ENCODE measurements at regions not wholly inside any gene's neighbourhood (a gene's known extent, or its start where the extent isn't known, plus 50 kb on each side); places are given as distances from the start of the nearest gene placed in this dataset.

- intact Hi-C loops (cut with DNase I): no loop called here
- ATAC-seq (ENCODE audit: poor library complexity) (no peak), DNase-seq (no peak)
Observed at GRCh38 chr6:44062771-44063560, 64.3 kb downstream of the MRPL14 start.

GRCh38 chr6:44062105-44062770, 65.0 kb downstream of the MRPL14 start:
- DNase-seq (no peak), ATAC-seq (ENCODE audit: poor library complexity) (peak; percentile 51)
- intact Hi-C loops (cut with DNase I): no loop called here

- intact Hi-C loops (cut with DNase I): no loop called here
- DNase-seq: no peak
- peak; percentile 39 for ATAC-seq (ENCODE audit: poor library complexity)
Observed at GRCh38 chr6:44061375-44062104, 65.7 kb downstream of the MRPL14 start.

DNA sequence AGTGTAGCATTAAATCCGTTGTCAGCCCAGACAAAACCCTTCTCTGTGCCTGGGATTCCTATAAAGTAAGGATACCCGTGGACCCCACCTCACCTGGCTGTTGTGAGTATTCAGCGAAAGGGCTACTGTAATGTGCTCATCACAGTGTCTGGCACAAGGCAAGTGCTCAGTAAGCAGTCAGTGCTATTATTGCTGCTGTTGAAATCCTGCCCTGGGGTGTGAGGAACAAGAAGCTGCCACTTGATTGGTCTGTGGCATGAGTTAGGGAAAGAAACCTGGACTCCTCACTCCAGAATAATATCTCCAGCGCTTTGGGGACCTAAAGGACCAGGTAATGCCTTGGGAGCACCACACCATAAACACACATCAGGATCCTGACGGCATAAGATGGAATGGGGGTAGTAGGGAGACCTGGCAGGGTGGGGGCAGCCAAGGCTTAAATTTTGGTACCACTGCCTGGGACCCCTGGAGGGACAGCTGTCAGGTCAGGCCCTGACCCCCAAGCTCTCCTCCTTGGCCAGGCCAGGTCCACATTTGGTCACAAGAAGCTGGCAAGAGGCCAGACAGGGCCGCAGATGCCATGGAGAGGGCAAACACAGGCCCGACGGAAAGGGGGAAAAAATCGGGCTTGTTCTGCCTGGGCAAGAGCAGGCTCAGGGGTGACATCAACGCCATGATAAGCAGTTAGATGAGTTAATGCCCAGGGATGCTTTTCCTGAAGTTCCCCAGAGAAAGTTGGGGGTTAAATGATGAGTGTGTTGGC, 66.5 kb downstream of the MRPL14 start:
- DNase-seq (no peak), ATAC-seq (ENCODE audit: poor library complexity) (peak; percentile 52)
- intact Hi-C loops (cut with DNase I): no loop called here

DNA sequence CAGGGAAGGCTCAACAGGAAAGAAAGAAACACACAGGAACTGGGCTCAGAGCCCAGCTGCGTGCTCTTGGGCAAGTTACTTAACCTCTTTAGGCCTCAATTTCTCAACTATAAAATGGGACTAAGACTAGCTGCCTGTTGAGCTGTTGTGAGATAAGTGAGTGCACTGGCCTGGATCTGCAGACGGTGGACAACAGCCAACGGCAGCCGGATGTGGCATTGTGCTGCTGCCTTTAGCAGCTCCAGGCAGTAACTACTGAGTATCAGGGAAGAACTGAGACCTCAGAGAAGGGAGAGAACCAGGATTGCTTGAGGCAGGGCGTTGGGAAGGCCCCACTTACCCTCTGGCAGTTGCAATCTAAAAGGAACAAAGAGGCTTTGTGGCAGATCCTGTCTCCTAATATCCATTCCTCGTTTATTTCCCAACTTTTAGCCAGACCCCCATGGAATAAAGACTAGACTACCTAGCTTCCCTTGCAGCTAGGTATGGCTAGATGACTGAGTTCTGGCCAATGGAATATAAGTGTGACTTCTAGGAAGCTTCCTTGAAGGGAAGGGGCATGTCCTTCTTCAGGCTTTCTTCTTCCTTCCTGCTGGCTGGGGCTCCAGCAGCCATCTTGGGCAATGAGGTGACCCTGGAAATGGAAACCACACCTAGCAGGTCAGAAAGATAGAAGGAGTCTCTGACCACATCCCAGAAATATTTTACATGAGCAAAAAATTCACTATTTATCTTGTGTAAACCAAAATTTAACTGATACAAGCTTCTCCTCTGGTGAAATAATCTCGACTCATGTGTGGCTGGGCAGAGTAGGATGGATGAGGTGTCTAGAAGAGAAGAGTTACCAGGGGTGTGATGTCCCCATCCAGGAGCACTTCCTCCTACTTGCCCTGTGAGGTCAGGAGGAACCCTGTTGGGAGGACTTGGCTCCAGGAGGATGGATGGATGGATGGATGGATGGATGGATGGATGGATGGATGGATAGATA, 67.6 kb downstream of the MRPL14 start:
- intact Hi-C loops (cut with DNase I): no loop called here
- peak; percentile 45 for ATAC-seq (ENCODE audit: poor library complexity)
- DNase-seq: peak; percentile 86

DNA sequence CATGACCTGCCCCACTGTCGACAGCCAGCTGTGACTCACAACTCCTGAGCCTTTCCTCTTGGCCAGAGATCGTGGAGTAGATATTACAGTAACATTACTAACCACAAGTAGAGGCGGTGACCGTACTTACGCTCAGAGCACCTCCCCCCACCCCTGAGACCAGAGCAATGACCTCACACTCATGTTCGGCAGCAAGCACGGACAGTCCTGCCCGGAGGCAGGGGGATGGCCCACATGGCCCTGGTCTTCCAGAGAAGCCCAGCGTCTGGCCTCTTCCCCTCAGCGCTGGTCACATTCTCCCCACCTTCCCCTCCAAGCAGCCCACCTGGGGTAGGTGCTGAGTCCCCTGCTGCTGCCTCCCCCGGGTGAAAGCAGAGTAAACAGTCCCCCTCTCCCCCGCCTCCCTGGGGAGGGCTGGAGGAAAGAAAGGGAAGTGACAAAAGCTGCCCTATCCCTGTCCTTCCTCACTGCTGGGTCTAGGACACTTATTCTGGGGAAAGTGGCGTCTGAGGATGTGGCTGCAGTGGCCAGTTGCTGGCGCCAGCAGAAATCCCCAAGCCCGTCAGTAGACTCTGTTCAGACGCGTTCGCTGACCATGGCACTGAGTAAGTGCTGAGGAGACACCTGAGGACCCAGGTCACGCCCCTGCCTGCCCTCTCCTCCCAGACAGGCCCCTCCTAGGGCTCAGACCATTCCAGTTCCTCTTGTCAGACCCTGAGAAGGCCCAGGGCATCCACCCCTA, 68.5 kb downstream of the MRPL14 start:
- DNase-seq: peak; percentile 85
- ATAC-seq (ENCODE audit: poor library complexity): peak; percentile 60
- intact Hi-C loops (cut with DNase I): no loop called here

GRCh38 chr6:44057931-44058616, 69.2 kb downstream of the MRPL14 start:
- DNase-seq: no peak
- ATAC-seq (ENCODE audit: poor library complexity): no peak
- intact Hi-C loops (cut with DNase I): no loop called here

DNA sequence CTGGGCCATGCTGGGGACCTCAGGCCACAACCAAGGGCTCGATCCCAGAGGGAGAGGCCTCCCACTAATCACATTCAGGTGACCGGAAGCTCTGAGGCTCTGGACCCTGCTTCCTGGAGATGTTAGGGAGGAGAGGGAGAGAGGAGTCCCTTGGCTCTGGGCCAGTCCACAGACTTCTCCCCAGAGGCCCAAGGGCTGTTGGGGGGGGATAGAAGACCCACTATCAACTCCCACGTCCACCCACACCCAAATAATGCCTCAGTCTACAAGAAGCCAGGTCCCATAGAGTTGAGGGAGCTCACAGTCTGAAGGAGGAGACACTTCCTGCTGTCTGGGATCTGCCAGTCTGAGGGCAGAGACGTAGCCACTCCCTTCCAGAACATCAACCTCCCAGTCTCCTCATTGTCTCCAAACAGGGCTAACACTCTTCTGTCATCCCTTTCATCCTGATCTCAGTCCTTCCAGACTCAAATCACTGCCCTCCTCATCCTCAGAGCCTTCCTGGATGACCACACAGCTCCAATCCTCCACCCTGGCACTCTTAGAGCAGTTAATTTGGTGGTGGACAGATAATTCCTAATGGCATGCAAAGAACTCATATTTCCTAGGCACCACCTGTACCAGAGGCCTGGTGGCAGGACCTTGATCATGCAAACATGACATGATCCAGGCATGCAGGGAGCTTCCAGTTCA, 69.9 kb downstream of the MRPL14 start:
- intact Hi-C loops (cut with DNase I): no loop called here
- no peak for ATAC-seq (ENCODE audit: poor library complexity)
- DNase-seq: no peak

DNA sequence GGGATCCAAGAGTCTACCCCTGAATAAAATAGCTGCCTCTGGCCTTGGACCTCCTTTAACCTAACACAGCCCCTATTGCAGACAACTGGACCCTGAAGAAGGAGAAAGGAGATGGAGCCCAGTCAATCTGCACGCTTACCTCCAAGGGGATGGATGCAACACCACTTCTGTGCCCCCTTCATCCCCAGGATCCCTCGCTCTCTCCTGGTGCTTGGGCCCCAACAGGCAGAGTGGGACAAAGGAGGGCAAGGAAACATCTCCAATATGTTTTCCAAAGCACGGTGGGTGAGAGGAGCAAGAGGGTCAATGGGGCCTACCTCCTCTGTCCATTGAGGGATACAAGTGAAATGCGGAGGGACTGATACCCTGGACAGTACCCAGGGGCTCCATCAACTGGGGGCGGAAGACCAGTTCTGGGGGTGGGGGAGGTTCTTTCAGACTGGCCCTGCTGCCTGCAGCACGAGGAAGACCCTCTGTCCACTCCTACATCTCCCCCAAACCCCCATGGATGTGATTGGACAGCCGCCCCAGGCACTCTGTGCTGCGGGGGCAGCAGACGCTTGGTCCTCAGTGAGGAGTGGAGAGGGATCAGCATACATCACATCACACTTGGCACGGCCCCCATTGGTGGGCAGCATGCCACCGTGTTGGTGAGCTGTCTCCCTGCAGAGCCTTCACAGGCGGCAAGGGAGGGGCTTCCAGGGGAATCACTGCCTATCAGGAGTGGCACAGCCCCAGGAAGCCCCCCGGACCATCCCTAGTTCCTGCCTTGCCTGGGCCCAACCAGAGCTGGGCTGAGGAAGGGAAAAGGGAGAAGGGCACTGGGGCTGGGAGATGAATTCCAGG, 70.6 kb downstream of the MRPL14 start:
- DNase-seq (peak; percentile 84), ATAC-seq (ENCODE audit: poor library complexity) (no peak)
- intact Hi-C loops (cut with DNase I): no loop called here

DNA sequence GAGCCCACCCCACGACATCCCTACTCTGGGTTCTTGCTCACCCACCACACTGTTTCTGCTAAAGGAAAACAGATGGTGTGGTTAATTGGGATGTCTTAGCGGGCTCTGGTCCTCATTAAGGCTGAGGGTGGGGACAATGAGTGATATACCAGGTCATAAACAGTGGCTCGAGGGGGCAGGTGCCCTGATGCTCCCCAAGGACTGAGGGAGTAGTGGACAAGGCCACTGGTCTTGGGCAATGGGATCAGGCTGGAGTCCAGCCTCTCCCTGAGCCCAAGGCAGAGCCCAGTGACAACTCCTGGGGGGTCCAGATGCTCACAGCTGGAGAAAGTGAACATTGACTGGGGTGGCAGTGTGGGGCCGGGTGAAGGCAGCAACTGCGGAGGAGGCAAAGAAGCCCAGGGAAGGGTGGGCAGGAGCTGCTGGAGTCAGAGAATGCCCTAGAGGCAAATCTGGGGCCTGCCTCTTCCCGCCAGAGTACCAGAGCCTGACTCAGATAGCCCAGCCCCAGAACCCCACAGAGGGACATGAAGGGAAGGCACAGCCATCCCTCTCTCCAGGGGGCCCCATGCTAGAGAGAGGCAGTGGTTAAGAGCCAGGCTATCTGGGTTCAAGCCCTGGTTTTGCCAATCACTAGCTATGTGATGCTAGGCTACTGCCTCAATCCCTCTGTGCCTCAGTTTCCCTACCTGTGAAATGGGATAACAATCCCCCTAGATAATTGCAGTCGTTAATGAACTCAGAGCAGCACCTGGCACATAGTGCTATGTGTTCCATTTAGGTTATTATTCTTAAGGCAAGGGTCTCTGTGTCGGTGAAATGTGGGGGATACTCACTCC, 72.3 kb downstream of the MRPL14 start:
- no peak for ATAC-seq (ENCODE audit: poor library complexity)
- intact Hi-C loops (cut with DNase I): no loop called here
- DNase-seq: peak; percentile 22

DNA sequence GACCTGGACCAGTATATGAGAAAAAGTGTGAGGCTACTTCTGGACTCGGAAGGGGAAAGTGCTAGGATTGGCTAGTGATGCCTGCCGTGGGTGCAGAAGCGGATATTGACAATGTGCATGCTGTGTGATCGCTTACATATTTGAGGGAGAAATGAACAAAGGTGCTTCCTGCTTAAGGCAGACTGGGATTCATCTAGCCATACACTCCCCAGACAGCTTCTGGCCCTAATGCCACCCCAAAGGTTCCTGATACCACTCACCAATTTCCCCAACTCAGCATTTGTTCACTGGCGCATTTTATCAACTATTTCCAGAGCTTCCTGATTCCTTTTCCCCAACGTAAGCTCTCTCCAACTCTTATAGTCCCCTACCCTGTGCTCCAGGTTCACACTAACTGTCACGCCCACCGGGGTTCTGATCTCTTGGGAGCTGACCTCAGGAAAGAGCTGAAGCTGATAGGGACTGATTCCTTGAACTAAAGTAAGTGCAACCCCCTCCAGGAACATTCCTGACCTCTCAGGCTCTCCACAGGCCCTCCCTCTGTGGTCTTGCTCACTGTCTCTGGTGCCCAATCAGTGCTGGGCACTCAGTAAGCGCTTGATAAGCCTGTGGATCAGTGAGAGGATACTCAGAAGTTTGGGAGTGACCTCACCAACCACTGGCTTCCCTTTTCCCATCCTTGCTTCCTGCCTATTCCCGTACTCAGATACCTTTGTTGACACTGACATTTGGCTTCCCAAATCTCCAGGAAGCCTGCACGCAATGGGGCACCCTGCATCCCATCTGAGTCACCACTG, 73.3 kb downstream of the MRPL14 start:
- intact Hi-C loops (cut with DNase I): no loop called here
- peak; percentile 32 for DNase-seq
- no peak for ATAC-seq (ENCODE audit: poor library complexity)

GRCh38 chr6:44053106-44053756, 74.0 kb downstream of the MRPL14 start:
- ATAC-seq (ENCODE audit: poor library complexity): no peak
- intact Hi-C loops (cut with DNase I): no loop called here
- DNase-seq: peak; percentile 33

- ATAC-seq (ENCODE audit: poor library complexity) (peak; percentile 66), DNase-seq (peak; percentile 53)
- intact Hi-C loops (cut with DNase I): no loop called here
Observed at GRCh38 chr6:44052419-44053023, 74.7 kb downstream of the MRPL14 start.
